H1 (cell line): ENCODE measurements at regions not wholly inside any gene's neighbourhood (a gene's known extent, or its start where the extent isn't known, plus 50 kb on each side); places are given as distances from the start of the nearest gene placed in this dataset.

Experiments
- CTCF ChIA-PET: fragments of 300-600 bp; sonication (Branson Sonifier 250); formaldehyde crosslinking; loops from one replicate; lab custom pipeline; 2021; ENCODE audit not compliant: partially characterized antibody; lab: Charles Lee
- POLR2A ChIA-PET: fragments of 300-600 bp; sonication (Branson Sonifier 250); formaldehyde crosslinking; loops from one replicate; lab custom pipeline; 2021; ENCODE audit warnings: inconsistent platforms; ENCODE audit not compliant: partially characterized antibody; lab: Charles Lee
- DNase-seq, 2 experiments: peaks; one replicate each; pipeline versions ENCODE4 v3.0.0 to v3.0.0-alpha.2; 2010 to 2022; ENCODE audit warnings: low spot score in 2 of 2, low read depth in 1 of 2, mixed read lengths in 1 of 2
- FAIRE-seq: peaks from 2 replicates; lab custom pipeline; 2011; peaks lifted over from hg19 to GRCh38; lab: Jason Lieb, UNC
- H2AFZ ChIP-seq: 2 replicates; pipeline ENCODE4 v1.8.1; 2012; ENCODE audit warnings: low read length, inconsistent platforms
- H2AK5ac ChIP-seq: 2 replicates; pipeline ENCODE4 v1.6.1; 2013; ENCODE audit warnings: low read depth, low read length
- H2BK120ac ChIP-seq: replicated peaks from 2 replicates; pipeline ENCODE3; 2013; ENCODE audit warnings: low read depth, low read length, inconsistent platforms
- H2BK12ac ChIP-seq: 2 replicates; pipeline ENCODE4 v1.6.1; 2013; ENCODE audit warnings: low read depth, low read length
- H2BK15ac ChIP-seq: 2 replicates; pipeline ENCODE4 v1.6.1; 2013; ENCODE audit warnings: low read length
- H2BK20ac ChIP-seq: 2 replicates; pipeline ENCODE4 v1.6.1; 2013; ENCODE audit warnings: low read length
- H2BK5ac ChIP-seq: 2 replicates; pipeline ENCODE4 v1.6.1; 2013; ENCODE audit warnings: low read depth, low read length
- H3K14ac ChIP-seq: 2 replicates; pipeline ENCODE4 v1.6.1; 2013; ENCODE audit warnings: inconsistent platforms; ENCODE audit not compliant: insufficient read length
- H3K18ac ChIP-seq: 2 replicates; pipeline ENCODE4 v1.6.1; 2013; ENCODE audit warnings: low read length; ENCODE audit errors: extremely low read depth
- H3K23ac ChIP-seq: 2 replicates; pipeline ENCODE4 v1.6.1; 2013; ENCODE audit warnings: inconsistent platforms; ENCODE audit not compliant: insufficient read length
- H3K23me2 ChIP-seq: 2 replicates; pipeline ENCODE4 v1.6.1; 2013; ENCODE audit warnings: low read depth, low read length
- H3K27ac ChIP-seq: 2 replicates; pipeline ENCODE4 v1.6.1; 2011; ENCODE audit warnings: low read depth, low read length, inconsistent platforms
- H3K27me3 ChIP-seq, 4 experiments: replicated peaks in 1 of 4; 1 replicate in 1 of 4; 2 replicates in 3 of 4; pipeline versions ENCODE4 v1.6.1 to v1.8.1; 2011 to 2013; ENCODE audit warnings: low read length in 3 of 4, mild to moderate bottlenecking in 3 of 4, inconsistent platforms in 2 of 4, mixed read lengths in 2 of 4, moderate library complexity in 1 of 4; ENCODE audit not compliant: control insufficient read depth in 3 of 4, insufficient read depth in 3 of 4; ENCODE audit errors: extremely low read depth in 1 of 4
- H3K36me3 ChIP-seq, 4 experiments: 2 replicates each; pipeline versions ENCODE4 v1.6.1 to v1.8.1; 2011 to 2013; ENCODE audit warnings: mild to moderate bottlenecking in 4 of 4, low read length in 3 of 4, moderate library complexity in 2 of 4, control low read depth in 1 of 4, inconsistent platforms in 1 of 4; ENCODE audit not compliant: insufficient read depth in 4 of 4, control insufficient read depth in 2 of 4
- H3K4ac ChIP-seq: replicated peaks from 2 replicates; pipeline ENCODE3; 2013; ENCODE audit warnings: low read length, low read depth, mixed read lengths, inconsistent platforms; ENCODE audit not compliant: insufficient read length
- H3K4me1 ChIP-seq, 4 experiments: replicated peaks in 1 of 4; 1 replicate in 1 of 4; 2 replicates in 3 of 4; pipeline versions ENCODE4 v1.6.1 to v1.8.1; 2011 to 2013; ENCODE audit warnings: low read length in 3 of 4, inconsistent platforms in 2 of 4, mixed read lengths in 1 of 4; ENCODE audit not compliant: insufficient read depth in 4 of 4, control insufficient read depth in 3 of 4
- H3K4me2 ChIP-seq, 2 experiments: 2 replicates each; pipeline versions ENCODE4 v1.6.1 to v1.8.1; 2011 to 2013; ENCODE audit warnings: low read depth in 2 of 2, low read length in 2 of 2, control low read depth in 1 of 2, inconsistent platforms in 1 of 2, mild to moderate bottlenecking in 1 of 2; ENCODE audit not compliant: insufficient read depth in 1 of 2
- H3K4me3 ChIP-seq, 4 experiments: fragments of 200-600, 300-600 bp in 1 of 4; sonication (generic), shearing (Covaris generic), sonication (Bioruptor Twin) in 1 of 4; 2 replicates each; pipeline versions ENCODE4 v1.5.1 to v1.8.1; 2011 to 2016; ENCODE audit warnings: low read length in 4 of 4, low read depth in 3 of 4, control low read depth in 2 of 4, inconsistent platforms in 2 of 4, mild to moderate bottlenecking in 2 of 4, mixed read lengths in 1 of 4, moderate library complexity in 1 of 4; ENCODE audit not compliant: insufficient read depth in 2 of 4; ENCODE audit errors: extremely low read depth in 1 of 4
- H3K56ac ChIP-seq: replicated peaks from 2 replicates; pipeline ENCODE3; 2013; ENCODE audit warnings: low read depth, mild to moderate bottlenecking, mixed read lengths, low read length, inconsistent platforms; ENCODE audit not compliant: insufficient read length
- H3K79me1 ChIP-seq: 2 replicates; pipeline ENCODE4 v1.6.1; 2013; ENCODE audit warnings: low read depth, low read length, control low read depth
- H3K79me2 ChIP-seq, 2 experiments: 2 replicates each; pipeline versions ENCODE4 v1.6.1 to v1.8.1; 2012 to 2013; ENCODE audit warnings: low read length in 2 of 2, mild to moderate bottlenecking in 2 of 2, inconsistent platforms in 1 of 2; ENCODE audit not compliant: insufficient read depth in 2 of 2, control insufficient read depth in 1 of 2
- H3K9ac ChIP-seq, 4 experiments: replicated peaks in 1 of 4; 1 replicate in 1 of 4; 2 replicates in 3 of 4; pipeline versions ENCODE4 v1.6.1 to v1.8.1; 2011 to 2013; ENCODE audit warnings: low read depth in 3 of 4, low read length in 3 of 4, control low read depth in 2 of 4, mild to moderate bottlenecking in 2 of 4, moderate library complexity in 2 of 4, inconsistent platforms in 1 of 4; ENCODE audit errors: extremely low read depth in 1 of 4
- H3K9me3 ChIP-seq, 2 experiments: 2 replicates each; pipeline versions ENCODE4 v1.6.1 to v1.8.1; 2012 to 2013; ENCODE audit warnings: mild to moderate bottlenecking in 2 of 2, moderate library complexity in 2 of 2, control low read depth in 1 of 2, inconsistent platforms in 1 of 2, low read depth in 1 of 2, low read length in 1 of 2, mixed read lengths in 1 of 2; ENCODE audit not compliant: insufficient read depth in 2 of 2
- H4K20me1 ChIP-seq, 2 experiments: replicated peaks in 1 of 2; 2 replicates each; pipeline versions ENCODE3 to v1.8.1; 2011 to 2013; ENCODE audit warnings: inconsistent platforms in 2 of 2, low read length in 2 of 2, mild to moderate bottlenecking in 1 of 2; ENCODE audit not compliant: insufficient read depth in 2 of 2, control insufficient read depth in 1 of 2
- H4K5ac ChIP-seq: 2 replicates; pipeline ENCODE4 v1.6.1; 2013; ENCODE audit warnings: low read length, low read depth, mixed read lengths, inconsistent platforms; ENCODE audit not compliant: insufficient read length
- H4K8ac ChIP-seq: 2 replicates; pipeline ENCODE4 v1.8.0; 2013; ENCODE audit warnings: mild to moderate bottlenecking, moderate library complexity, low read length, inconsistent platforms; ENCODE audit not compliant: insufficient read depth; ENCODE audit errors: extremely low read depth
- H4K91ac ChIP-seq: replicated peaks from 2 replicates; pipeline ENCODE3; 2013; ENCODE audit warnings: low read length, mixed read lengths, inconsistent platforms; ENCODE audit not compliant: insufficient read length
- CTBP2 ChIP-seq: IDR thresholded peaks from 2 replicates; pipeline ENCODE4 v1.7.0; 2011; ENCODE audit warnings: borderline replicate concordance, mild to moderate bottlenecking, moderate library complexity, mixed read lengths, low read length; ENCODE audit not compliant: insufficient read depth, insufficient read length
- MAFK ChIP-seq: IDR thresholded peaks from 2 replicates; pipeline ENCODE4 v1.6.1; 2012; ENCODE audit warnings: low read depth, mild to moderate bottlenecking, improper control_type of control experiment, low read length
- SIN3A ChIP-seq, 2 experiments: IDR thresholded peaks in 1 of 2; conservative IDR thresholded peaks in 1 of 2; 2 replicates each; pipeline ENCODE4 v1.6.1; 2011 to 2012; ENCODE audit warnings: low read length in 2 of 2, improper control_type of control experiment in 1 of 2, low read depth in 1 of 2, mild to moderate bottlenecking in 1 of 2
- SRF ChIP-seq: IDR thresholded peaks from 2 replicates; pipeline ENCODE4 v1.6.1; 2011; ENCODE audit warnings: mild to moderate bottlenecking, low read depth, low read length, moderate library complexity
- WGBS, 2 experiments: shearing (Covaris generic) in 1 of 2; methylation state at CpG; one replicate each; pipeline versions ENCODE4 v1.1.6 to v1.1.7; 2013 to 2015; ENCODE audit warnings: low lambda C conversion rate in 2 of 2, mixed read lengths in 2 of 2, inconsistent platforms in 1 of 2, low coverage in 1 of 2, missing lambda C conversion rate in 1 of 2; ENCODE audit not compliant: insufficient replicate concordance in 2 of 2, insufficient coverage in 1 of 2, insufficient read length in 1 of 2; ENCODE audit errors: extremely low coverage in 1 of 2, missing lambda C conversion rate in 1 of 2; 5-methylcytosine and 5-hydroxymethylcytosine counted together

GRCh38 chr20:16115911-16116552 lies 457.2 kb downstream of the KIF16B start:
- Histone ChIP-seq H3K9ac (no peak overlapping the region), H2AK5ac (no peak overlapping the region), H3K9me3 (no peaks in the 10 kb centered on the region), H3K79me2 (no peaks in the 10 kb centered on the region), H3K4me1 (no peaks in the 10 kb centered on the region), H3K27ac (no peak overlapping the region), H2BK12ac (no peak overlapping the region), H3K18ac (no peak overlapping the region), H2BK15ac (no peak overlapping the region), H3K56ac (no peak overlapping the region), H4K8ac (no peak overlapping the region), H4K20me1 (no peaks in the 10 kb centered on the region), H3K4me2 (no peak overlapping the region), H2BK20ac (no peak overlapping the region), H3K23ac (no peak overlapping the region), H3K79me1 (no peaks in the 10 kb centered on the region), H4K91ac (no peak overlapping the region), H3K36me3 (no peaks in the 10 kb centered on the region), H2BK5ac (no peak overlapping the region), H3K14ac (no peak overlapping the region), H3K4ac (no peak overlapping the region), H3K23me2 (no peaks in the 10 kb centered on the region), H3K4me3 (no peak overlapping the region), H4K5ac (no peak overlapping the region), H3K27me3 (no peaks in the 10 kb centered on the region), H2AFZ (no peak overlapping the region), H2BK120ac (no peak overlapping the region)
- TF ChIP-seq CTBP2, result no peak
- TF ChIP-seq SIN3A (conservative IDR thresholded peaks at IDR 0.05 in 1 of 2, IDR thresholded peaks at IDR 0.05 in 1 of 2; ENCODE audit: low read depth in 1 of 2, low read length in 2 of 2), result no peak
- TF ChIP-seq SRF, result no peak
- no peak for TF ChIP-seq MAFK
- ChIA-PET POLR2A (no interaction called here), CTCF (interaction anchor here (1.8 kb wide), 1 partner anchor 9 kb away, joined by 3 read pairs; no protein-coding TSS in a partner anchor)
- WGBS, 2 experiments, result 92% methylated on average over 2 of the region's 2 CpGs; no CpG with 5 or more reads in 1 of the 2 experiments
- no peak for FAIRE-seq
- no peak for DNase-seq
